ENCODE measurements at regions not wholly inside any gene's neighbourhood (a gene's known extent, or its start where the extent isn't known, plus 50 kb on each side); places are given as distances from the start of the nearest gene placed in this dataset.

DNA sequence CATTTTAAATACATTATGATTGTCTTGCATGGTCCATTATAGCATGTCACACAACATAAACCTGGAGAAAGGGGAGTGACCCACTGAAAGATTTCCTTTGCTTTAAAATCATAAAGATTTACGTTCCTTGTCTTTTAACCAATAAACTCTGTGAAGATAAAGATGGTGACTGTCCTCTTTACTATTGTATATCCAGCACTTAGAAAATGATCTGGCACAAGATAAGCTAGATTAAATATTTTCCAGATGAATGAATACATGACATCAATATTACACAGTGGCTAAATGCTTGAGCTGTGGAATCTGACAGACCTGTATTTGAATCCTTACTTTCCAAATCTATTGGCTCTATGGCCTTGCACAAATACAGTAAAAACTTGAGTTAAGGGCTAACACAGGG is 938.4 kb downstream of the SORCS1 start:
- no peaks in the 10 kb centered on the region for H4K20me1 ChIP-seq (ENCODE audit: control insufficient read depth, extremely low read depth, insufficient read depth, low read length)
- no peaks in the 10 kb centered on the region for H3K9me3 ChIP-seq (ENCODE audit: control insufficient read depth, low read depth, low read length)
- no peaks in the 10 kb centered on the region for H3K79me2 ChIP-seq (ENCODE audit: control insufficient read depth, insufficient read depth, low read length)
- dilution Hi-C loops (cut with MboI; ENCODE audit: extremely low pct_ligation_motif_present, low sequenced_read_pairs) = no loop called here
- no peaks in the 10 kb centered on the region for H3K4me1 ChIP-seq (ENCODE audit: control insufficient read depth, extremely low read depth, insufficient read depth, low read length)
- no peaks in the 10 kb centered on the region for H3K27me3 ChIP-seq (ENCODE audit: control insufficient read depth, extremely low read depth, insufficient read depth, low read length)
- FAIRE-seq = no peak
- TF ChIP-seq, protein P1, sequence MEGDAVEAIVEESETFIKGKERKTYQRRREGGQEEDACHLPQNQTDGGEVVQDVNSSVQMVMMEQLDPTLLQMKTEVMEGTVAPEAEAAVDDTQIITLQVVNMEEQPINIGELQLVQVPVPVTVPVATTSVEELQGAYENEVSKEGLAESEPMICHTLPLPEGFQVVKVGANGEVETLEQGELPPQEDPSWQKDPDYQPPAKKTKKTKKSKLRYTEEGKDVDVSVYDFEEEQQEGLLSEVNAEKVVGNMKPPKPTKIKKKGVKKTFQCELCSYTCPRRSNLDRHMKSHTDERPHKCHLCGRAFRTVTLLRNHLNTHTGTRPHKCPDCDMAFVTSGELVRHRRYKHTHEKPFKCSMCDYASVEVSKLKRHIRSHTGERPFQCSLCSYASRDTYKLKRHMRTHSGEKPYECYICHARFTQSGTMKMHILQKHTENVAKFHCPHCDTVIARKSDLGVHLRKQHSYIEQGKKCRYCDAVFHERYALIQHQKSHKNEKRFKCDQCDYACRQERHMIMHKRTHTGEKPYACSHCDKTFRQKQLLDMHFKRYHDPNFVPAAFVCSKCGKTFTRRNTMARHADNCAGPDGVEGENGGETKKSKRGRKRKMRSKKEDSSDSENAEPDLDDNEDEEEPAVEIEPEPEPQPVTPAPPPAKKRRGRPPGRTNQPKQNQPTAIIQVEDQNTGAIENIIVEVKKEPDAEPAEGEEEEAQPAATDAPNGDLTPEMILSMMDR (optimal IDR thresholded peaks at IDR 0.05 in 1 of 3, IDR thresholded peaks at IDR 0.05 in 1 of 3, conservative IDR thresholded peaks at IDR 0.05 in 1 of 3; ENCODE audit: extremely low read depth in 1 of 3, insufficient read depth in 2 of 3, low read length in 3 of 3) = no peak
- no peak for TF ChIP-seq EZH2 (IDR thresholded peaks at IDR 0.05; ENCODE audit: low read length)
- no peak overlapping the region for H3K27ac ChIP-seq (ENCODE audit: control insufficient read depth, insufficient read depth, low read length)
- H3K4me3 ChIP-seq (ENCODE audit: control insufficient read depth in 2 of 3, extremely low read depth in 1 of 3, insufficient read depth in 2 of 3, low read depth in 1 of 3, low read length in 3 of 3) = no peak overlapping the region
- no peaks in the 10 kb centered on the region for H3K36me3 ChIP-seq (ENCODE audit: control insufficient read depth in 2 of 2, extremely low read depth in 1 of 2, insufficient read depth in 2 of 2, low read length in 2 of 2)
- no peaks in the 10 kb centered on the region for H3K9me1 ChIP-seq (ENCODE audit: control insufficient read depth, extremely low read depth, insufficient read depth, low read length)
- no peak for DNase-seq (ENCODE audit: low read depth, low spot score)
- no peak overlapping the region for H2AFZ ChIP-seq (ENCODE audit: control insufficient read depth, low read length)
- H3K4me2 ChIP-seq (ENCODE audit: control insufficient read depth, extremely low read depth, insufficient read depth, low read depth, low read length) = no peak overlapping the region
- H3K9ac ChIP-seq (ENCODE audit: control insufficient read depth, extremely low read depth, insufficient read depth, low read length) = no peak overlapping the region

DNA sequence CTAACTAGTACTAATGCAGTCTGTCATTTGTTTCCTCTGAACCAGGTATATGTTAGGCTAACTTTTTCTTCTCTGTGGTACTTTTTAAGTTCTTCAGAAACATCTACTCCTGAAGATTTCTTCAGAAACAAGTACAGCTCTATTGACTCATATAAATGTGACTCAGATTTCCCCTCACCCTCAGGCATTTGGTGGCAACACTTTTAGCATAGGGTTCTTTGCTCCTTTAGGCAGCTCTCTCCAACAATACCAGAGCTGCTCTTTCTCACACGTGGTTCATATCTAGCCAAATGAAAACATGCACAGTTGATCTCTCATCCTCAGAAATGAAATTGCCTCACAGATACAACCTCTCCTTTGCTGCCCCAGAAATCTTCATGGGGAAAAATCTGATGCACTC is 939.8 kb downstream of the SORCS1 start:
- no peak overlapping the region for H3K27ac ChIP-seq (ENCODE audit: control insufficient read depth, insufficient read depth, low read length)
- dilution Hi-C loops (cut with MboI; ENCODE audit: extremely low pct_ligation_motif_present, low sequenced_read_pairs) = no loop called here
- no peak for FAIRE-seq

More for the DNA sequence above, 939.8 kb downstream of the SORCS1 start:
- no peak for DNase-seq (ENCODE audit: low read depth, low spot score)
- H2AFZ ChIP-seq (ENCODE audit: control insufficient read depth, low read length) = no peak overlapping the region
- H3K9me1 ChIP-seq (ENCODE audit: control insufficient read depth, extremely low read depth, insufficient read depth, low read length) = no peaks in the 10 kb centered on the region
- H3K9ac ChIP-seq (ENCODE audit: control insufficient read depth, extremely low read depth, insufficient read depth, low read length) = no peak overlapping the region
- H4K20me1 ChIP-seq (ENCODE audit: control insufficient read depth, extremely low read depth, insufficient read depth, low read length) = no peaks in the 10 kb centered on the region
- H3K4me3 ChIP-seq (ENCODE audit: control insufficient read depth in 2 of 3, extremely low read depth in 1 of 3, insufficient read depth in 2 of 3, low read depth in 1 of 3, low read length in 3 of 3) = no peak overlapping the region
- no peaks in the 10 kb centered on the region for H3K36me3 ChIP-seq (ENCODE audit: control insufficient read depth in 2 of 2, extremely low read depth in 1 of 2, insufficient read depth in 2 of 2, low read length in 2 of 2)
- H3K27me3 ChIP-seq (ENCODE audit: control insufficient read depth, extremely low read depth, insufficient read depth, low read length) = no peaks in the 10 kb centered on the region
- no peaks in the 10 kb centered on the region for H3K79me2 ChIP-seq (ENCODE audit: control insufficient read depth, insufficient read depth, low read length)
- no peaks in the 10 kb centered on the region for H3K4me1 ChIP-seq (ENCODE audit: control insufficient read depth, extremely low read depth, insufficient read depth, low read length)
- TF ChIP-seq, protein P1 (optimal IDR thresholded peaks at IDR 0.05 in 1 of 3, IDR thresholded peaks at IDR 0.05 in 1 of 3, conservative IDR thresholded peaks at IDR 0.05 in 1 of 3; ENCODE audit: extremely low read depth in 1 of 3, insufficient read depth in 2 of 3, low read length in 3 of 3) = no peak
- no peak for TF ChIP-seq EZH2 (IDR thresholded peaks at IDR 0.05; ENCODE audit: low read length)
- no peaks in the 10 kb centered on the region for H3K9me3 ChIP-seq (ENCODE audit: control insufficient read depth, low read depth, low read length)
- H3K4me2 ChIP-seq (ENCODE audit: control insufficient read depth, extremely low read depth, insufficient read depth, low read depth, low read length) = no peak overlapping the region

Data from keratinocyte (primary cell).